SK-N-SH treated with all-trans-retinoic acid at 6 μM for 48 hours (cell line): ENCODE measurements at regions not wholly inside any gene's neighbourhood (a gene's known extent, or its start where the extent isn't known, plus 50 kb on each side); places are given as distances from the start of the nearest gene placed in this dataset.

ENCODE experiments used
- ATAC-seq: fragments of 200-7000 bp; cut with Tn5 transposase; 3 replicates; pipeline ENCODE4 v1.9.1; 2020; ENCODE audit warnings: mild to moderate bottlenecking, moderate library complexity
- ARNTL ChIP-seq: fragments of 450-650 bp; formaldehyde crosslinking; IDR thresholded peaks from 2 replicates; pipeline ENCODE4 v1.5.0; 2020; ENCODE audit warnings: low read depth, mild to moderate bottlenecking, moderate library complexity, borderline replicate concordance
- BACH2 ChIP-seq: fragments of 250-450 bp; sonication (Bioruptor Pico); IDR thresholded peaks from 2 replicates; pipeline ENCODE4 v1.9.0; 2021; ENCODE audit warnings: mild to moderate bottlenecking, borderline replicate concordance
- CSDC2 ChIP-seq: fragments of 250-450 bp; sonication (Bioruptor Pico); IDR thresholded peaks from 2 replicates; pipeline ENCODE4 v1.5.0; 2020; ENCODE audit warnings: mild to moderate bottlenecking, moderate library complexity
- ESRRG ChIP-seq: fragments of 250-450 bp; sonication (Bioruptor Pico); IDR thresholded peaks from 2 replicates; pipeline ENCODE4 v1.6.1; 2021; ENCODE audit warnings: mild to moderate bottlenecking
- GLIS3 ChIP-seq: fragments of 250-450 bp; sonication (Bioruptor Pico); IDR thresholded peaks from 2 replicates; pipeline ENCODE4 v1.5.0; 2020; ENCODE audit warnings: mild to moderate bottlenecking, moderate library complexity
- ISL1 ChIP-seq: fragments of 250-450 bp; sonication (Bioruptor Pico); IDR thresholded peaks from 2 replicates; pipeline ENCODE4 v2.1.2; 2022; ENCODE audit warnings: mild to moderate bottlenecking, moderate library complexity
- OSR1 ChIP-seq: fragments of 250-450 bp; sonication (Bioruptor Pico); IDR thresholded peaks from 2 replicates; pipeline ENCODE4 v1.8.0; 2022; ENCODE audit warnings: moderate library complexity, mild to moderate bottlenecking, inconsistent platforms
- PPARA ChIP-seq: fragments of 250-450 bp; sonication (Bioruptor Pico); IDR thresholded peaks from 2 replicates; pipeline ENCODE4 v1.5.0; 2020; ENCODE audit warnings: mild to moderate bottlenecking, borderline replicate concordance
- RARB ChIP-seq: fragments of 250-450 bp; sonication (Bioruptor Pico); IDR thresholded peaks from 2 replicates; pipeline ENCODE4 v1.8.0; 2021; ENCODE audit warnings: mild to moderate bottlenecking, moderate library complexity
- SNAI2 ChIP-seq: fragments of 250-450 bp; sonication (Bioruptor Pico); IDR thresholded peaks from 2 replicates; pipeline ENCODE4 v1.5.0; 2020; ENCODE audit warnings: mild to moderate bottlenecking, moderate library complexity
- TCF4 ChIP-seq: fragments of 250-450 bp; sonication (Bioruptor Pico); IDR thresholded peaks from 2 replicates; pipeline ENCODE4 v1.8.0; 2021; ENCODE audit warnings: mild to moderate bottlenecking, moderate library complexity, borderline replicate concordance
- TOX ChIP-seq: fragments of 250-450 bp; sonication (Bioruptor Pico); IDR thresholded peaks from 2 replicates; pipeline ENCODE4 v1.8.0; 2021; ENCODE audit warnings: mild to moderate bottlenecking, moderate library complexity, borderline replicate concordance
- ZC3H10 ChIP-seq: fragments of 250-450 bp; sonication (Bioruptor Pico); IDR thresholded peaks from 2 replicates; pipeline ENCODE4 v1.5.1; 2021; ENCODE audit warnings: mild to moderate bottlenecking, moderate library complexity
- ZNF565 ChIP-seq: fragments of 450-650 bp; formaldehyde crosslinking; conservative IDR thresholded peaks from 2 replicates; pipeline ENCODE4 v1.5.0; 2020; ENCODE audit warnings: low read depth, mild to moderate bottlenecking, moderate library complexity
- ZNF70 ChIP-seq: fragments of 450-650 bp; formaldehyde crosslinking; IDR thresholded peaks from 2 replicates; pipeline ENCODE4 v1.5.0; 2020; ENCODE audit warnings: mild to moderate bottlenecking, moderate library complexity
- ZNF8 ChIP-seq: fragments of 450-650 bp; formaldehyde crosslinking; IDR thresholded peaks from 2 replicates; pipeline ENCODE4 v1.5.0; 2020; ENCODE audit warnings: mild to moderate bottlenecking, moderate library complexity
- TF ChIP-seq, protein P1 (sequence below): fragments of 250-450 bp; sonication (Bioruptor Pico); IDR thresholded peaks from 2 replicates; pipeline ENCODE4 v1.5.0; 2020; ENCODE audit warnings: mild to moderate bottlenecking, moderate library complexity
- TF ChIP-seq, protein P2 (sequence below): fragments of 250-450 bp; sonication (Bioruptor Pico); IDR thresholded peaks from 2 replicates; pipeline ENCODE4 v1.8.0; 2020; ENCODE audit warnings: mild to moderate bottlenecking, moderate library complexity, borderline replicate concordance
- TF ChIP-seq, protein P3 (sequence below): fragments of 250-450 bp; sonication (Bioruptor Pico); IDR thresholded peaks from 2 replicates; pipeline ENCODE4 v1.5.1; 2020; ENCODE audit warnings: low read depth, mild to moderate bottlenecking, moderate library complexity
- TF ChIP-seq, protein P4 (sequence below): fragments of 250-450 bp; sonication (Bioruptor Pico); IDR thresholded peaks from 2 replicates; pipeline ENCODE4 v1.5.1; 2021; ENCODE audit warnings: mild to moderate bottlenecking, moderate library complexity

DNA sequence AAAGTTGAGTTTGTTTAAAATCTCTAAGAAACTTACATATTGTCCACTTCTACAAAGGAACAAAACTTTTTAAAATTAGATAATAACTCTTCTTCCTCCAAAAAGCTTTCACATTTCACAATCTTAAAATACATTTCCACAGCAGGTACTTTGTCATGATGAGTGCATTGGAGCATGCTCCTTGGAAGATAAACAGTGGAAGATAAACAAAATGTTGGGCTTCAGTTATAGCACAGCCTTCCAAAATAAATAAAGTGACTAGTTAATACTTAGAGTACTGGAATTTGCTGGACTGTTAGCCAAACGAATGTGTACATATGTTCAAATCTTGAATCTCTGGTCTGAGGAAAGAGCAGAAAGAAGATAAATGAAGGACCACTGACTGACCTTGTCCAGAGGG, 54.9 kb upstream of the PDE5A start:
- TF ChIP-seq SNAI2 (peak; percentile 70; the same call in 1 of the 2 replicates), ESRRG (CRISPR knock-in tag) (no peak), ISL1 (CRISPR knock-in tag) (peak; percentile 92)
- TF ChIP-seq, protein P1, sequence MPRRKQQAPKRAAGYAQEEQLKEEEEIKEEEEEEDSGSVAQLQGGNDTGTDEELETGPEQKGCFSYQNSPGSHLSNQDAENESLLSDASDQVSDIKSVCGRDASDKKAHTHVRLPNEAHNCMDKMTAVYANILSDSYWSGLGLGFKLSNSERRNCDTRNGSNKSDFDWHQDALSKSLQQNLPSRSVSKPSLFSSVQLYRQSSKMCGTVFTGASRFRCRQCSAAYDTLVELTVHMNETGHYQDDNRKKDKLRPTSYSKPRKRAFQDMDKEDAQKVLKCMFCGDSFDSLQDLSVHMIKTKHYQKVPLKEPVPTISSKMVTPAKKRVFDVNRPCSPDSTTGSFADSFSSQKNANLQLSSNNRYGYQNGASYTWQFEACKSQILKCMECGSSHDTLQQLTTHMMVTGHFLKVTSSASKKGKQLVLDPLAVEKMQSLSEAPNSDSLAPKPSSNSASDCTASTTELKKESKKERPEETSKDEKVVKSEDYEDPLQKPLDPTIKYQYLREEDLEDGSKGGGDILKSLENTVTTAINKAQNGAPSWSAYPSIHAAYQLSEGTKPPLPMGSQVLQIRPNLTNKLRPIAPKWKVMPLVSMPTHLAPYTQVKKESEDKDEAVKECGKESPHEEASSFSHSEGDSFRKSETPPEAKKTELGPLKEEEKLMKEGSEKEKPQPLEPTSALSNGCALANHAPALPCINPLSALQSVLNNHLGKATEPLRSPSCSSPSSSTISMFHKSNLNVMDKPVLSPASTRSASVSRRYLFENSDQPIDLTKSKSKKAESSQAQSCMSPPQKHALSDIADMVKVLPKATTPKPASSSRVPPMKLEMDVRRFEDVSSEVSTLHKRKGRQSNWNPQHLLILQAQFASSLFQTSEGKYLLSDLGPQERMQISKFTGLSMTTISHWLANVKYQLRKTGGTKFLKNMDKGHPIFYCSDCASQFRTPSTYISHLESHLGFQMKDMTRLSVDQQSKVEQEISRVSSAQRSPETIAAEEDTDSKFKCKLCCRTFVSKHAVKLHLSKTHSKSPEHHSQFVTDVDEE (CRISPR knock-in tag): peak; percentile 30; the same call in 1 of the 2 replicates
- TF ChIP-seq, all 23 proteins: peak for 3
- ATAC-seq: no peak

DNA sequence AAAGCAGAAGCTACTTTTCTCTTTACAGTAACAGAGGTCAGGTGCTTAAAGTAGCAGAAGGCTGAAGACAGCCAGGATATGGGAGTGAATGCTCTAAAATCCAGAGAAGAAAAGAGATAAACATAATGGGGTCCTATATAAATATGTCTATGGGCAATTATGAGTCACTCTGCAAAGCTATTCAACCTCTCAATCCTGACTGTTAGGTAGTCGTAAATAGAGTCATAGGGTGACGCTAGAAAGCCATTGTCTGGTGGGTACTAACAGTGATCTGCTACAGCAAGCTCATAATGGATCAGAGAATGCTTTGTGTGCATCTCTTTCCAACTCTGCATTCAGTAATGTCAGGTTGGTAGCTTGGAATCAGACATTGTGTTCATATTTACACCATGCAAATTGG, 53.5 kb upstream of the PDE5A start:
- TF ChIP-seq PPARA (CRISPR knock-in tag) (no peak), TCF4 (no peak), ARNTL (CRISPR knock-in tag) (no peak), CSDC2 (no peak), ZNF8 (no peak), GLIS3 (CRISPR knock-in tag) (no peak), ZC3H10 (CRISPR knock-in tag) (no peak), TOX (CRISPR knock-in tag) (no peak), ISL1 (CRISPR knock-in tag) (no peak), ZNF565 (CRISPR knock-in tag) (no peak), ESRRG (CRISPR knock-in tag) (no peak), ZNF70 (CRISPR knock-in tag) (no peak)
- TF ChIP-seq, protein P2, sequence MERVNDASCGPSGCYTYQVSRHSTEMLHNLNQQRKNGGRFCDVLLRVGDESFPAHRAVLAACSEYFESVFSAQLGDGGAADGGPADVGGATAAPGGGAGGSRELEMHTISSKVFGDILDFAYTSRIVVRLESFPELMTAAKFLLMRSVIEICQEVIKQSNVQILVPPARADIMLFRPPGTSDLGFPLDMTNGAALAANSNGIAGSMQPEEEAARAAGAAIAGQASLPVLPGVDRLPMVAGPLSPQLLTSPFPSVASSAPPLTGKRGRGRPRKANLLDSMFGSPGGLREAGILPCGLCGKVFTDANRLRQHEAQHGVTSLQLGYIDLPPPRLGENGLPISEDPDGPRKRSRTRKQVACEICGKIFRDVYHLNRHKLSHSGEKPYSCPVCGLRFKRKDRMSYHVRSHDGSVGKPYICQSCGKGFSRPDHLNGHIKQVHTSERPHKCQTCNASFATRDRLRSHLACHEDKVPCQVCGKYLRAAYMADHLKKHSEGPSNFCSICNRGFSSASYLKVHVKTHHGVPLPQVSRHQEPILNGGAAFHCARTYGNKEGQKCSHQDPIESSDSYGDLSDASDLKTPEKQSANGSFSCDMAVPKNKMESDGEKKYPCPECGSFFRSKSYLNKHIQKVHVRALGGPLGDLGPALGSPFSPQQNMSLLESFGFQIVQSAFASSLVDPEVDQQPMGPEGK (CRISPR knock-in tag): no peak
- TF ChIP-seq, protein P3, sequence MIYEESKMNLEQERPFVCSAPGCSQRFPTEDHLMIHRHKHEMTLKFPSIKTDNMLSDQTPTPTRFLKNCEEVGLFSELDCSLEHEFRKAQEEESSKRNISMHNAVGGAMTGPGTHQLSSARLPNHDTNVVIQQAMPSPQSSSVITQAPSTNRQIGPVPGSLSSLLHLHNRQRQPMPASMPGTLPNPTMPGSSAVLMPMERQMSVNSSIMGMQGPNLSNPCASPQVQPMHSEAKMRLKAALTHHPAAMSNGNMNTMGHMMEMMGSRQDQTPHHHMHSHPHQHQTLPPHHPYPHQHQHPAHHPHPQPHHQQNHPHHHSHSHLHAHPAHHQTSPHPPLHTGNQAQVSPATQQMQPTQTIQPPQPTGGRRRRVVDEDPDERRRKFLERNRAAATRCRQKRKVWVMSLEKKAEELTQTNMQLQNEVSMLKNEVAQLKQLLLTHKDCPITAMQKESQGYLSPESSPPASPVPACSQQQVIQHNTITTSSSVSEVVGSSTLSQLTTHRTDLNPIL (CRISPR knock-in tag): no peak
- TF ChIP-seq, protein P1 (CRISPR knock-in tag): no peak
- TF ChIP-seq, protein P4, sequence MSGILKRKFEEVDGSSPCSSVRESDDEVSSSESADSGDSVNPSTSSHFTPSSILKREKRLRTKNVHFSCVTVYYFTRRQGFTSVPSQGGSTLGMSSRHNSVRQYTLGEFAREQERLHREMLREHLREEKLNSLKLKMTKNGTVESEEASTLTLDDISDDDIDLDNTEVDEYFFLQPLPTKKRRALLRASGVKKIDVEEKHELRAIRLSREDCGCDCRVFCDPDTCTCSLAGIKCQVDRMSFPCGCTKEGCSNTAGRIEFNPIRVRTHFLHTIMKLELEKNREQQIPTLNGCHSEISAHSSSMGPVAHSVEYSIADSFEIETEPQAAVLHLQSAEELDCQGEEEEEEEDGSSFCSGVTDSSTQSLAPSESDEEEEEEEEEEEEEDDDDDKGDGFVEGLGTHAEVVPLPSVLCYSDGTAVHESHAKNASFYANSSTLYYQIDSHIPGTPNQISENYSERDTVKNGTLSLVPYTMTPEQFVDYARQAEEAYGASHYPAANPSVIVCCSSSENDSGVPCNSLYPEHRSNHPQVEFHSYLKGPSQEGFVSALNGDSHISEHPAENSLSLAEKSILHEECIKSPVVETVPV (CRISPR knock-in tag): no peak
- ATAC-seq: no peak

DNA sequence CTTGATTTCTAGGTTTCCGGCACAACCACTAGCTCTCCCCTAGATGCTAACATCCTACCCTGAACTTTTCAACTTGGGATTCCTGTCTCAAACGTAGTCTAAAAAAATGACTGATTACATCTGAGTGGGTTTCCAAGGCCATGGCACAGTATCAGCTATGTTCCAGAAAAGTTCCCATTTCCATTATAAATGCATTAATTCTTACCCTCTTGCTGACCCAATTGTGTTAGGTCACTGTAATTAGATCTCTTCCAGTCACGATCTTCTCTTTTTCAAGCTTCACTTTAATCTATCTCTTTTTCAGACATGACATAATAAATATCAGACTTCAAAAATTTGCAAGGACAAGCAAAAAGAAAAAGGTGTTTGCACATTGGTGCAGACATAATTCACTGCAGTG, 50.6 kb upstream of the PDE5A start:
- no peak for ATAC-seq
- no peak for TF ChIP-seq ZC3H10 (CRISPR knock-in tag)
- peak; percentile 72; the same call in 1 of the 2 replicates for TF ChIP-seq RARB (CRISPR knock-in tag)
- TF ChIP-seq, protein P1 (CRISPR knock-in tag): 0 out of 2 replicates have a peak, but pooled peaks have one; percentile 49
- no peak for TF ChIP-seq PPARA (CRISPR knock-in tag)
- TF ChIP-seq OSR1 (CRISPR knock-in tag): no peak
- TF ChIP-seq ZNF8: no peak
- peak; percentile 97 for TF ChIP-seq ISL1 (CRISPR knock-in tag)
- TF ChIP-seq ZNF565 (CRISPR knock-in tag): no peak
- no peak for TF ChIP-seq TCF4
- no peak for TF ChIP-seq BACH2 (CRISPR knock-in tag)
- TF ChIP-seq, protein P4 (CRISPR knock-in tag): no peak
- TF ChIP-seq ZNF70 (CRISPR knock-in tag): no peak
- no peak for TF ChIP-seq GLIS3 (CRISPR knock-in tag)
